DOHH2 (cell line): ENCODE measurements at regions not wholly inside any gene's neighbourhood (a gene's known extent, or its start where the extent isn't known, plus 50 kb on each side); places are given as distances from the start of the nearest gene placed in this dataset.

Source experiments
- H3F3A ChIP-seq: fragments of 200-600 bp; sonication (generic), shearing (Covaris generic); 2 replicates; pipeline ENCODE4 v1.6.0; 2016; ENCODE audit warnings: antibody characterized with exemption, mild to moderate bottlenecking; ENCODE audit not compliant: control insufficient read depth, insufficient read depth
- H3K27ac ChIP-seq: fragments of 200-600 bp; sonication (generic); 2 replicates; pipeline ENCODE4 v1.5.1; 2014; ENCODE audit warnings: low read depth, mild to moderate bottlenecking, low read length, moderate library complexity
- H3K27me3 ChIP-seq: fragments of 200-600 bp; sonication (generic); 2 replicates; pipeline ENCODE4 v1.6.1; 2014; ENCODE audit warnings: mild to moderate bottlenecking, low read length, mixed read lengths; ENCODE audit not compliant: control insufficient read depth
- H3K36me3 ChIP-seq: fragments of 200-600 bp; sonication (generic); 2 replicates; pipeline ENCODE4 v1.6.1; 2014; ENCODE audit warnings: mild to moderate bottlenecking, low read length, moderate library complexity, mixed read lengths; ENCODE audit not compliant: control insufficient read depth
- H3K4me1 ChIP-seq: fragments of 200-600 bp; sonication (generic); 2 replicates; pipeline ENCODE4 v1.6.1; 2014; ENCODE audit warnings: mild to moderate bottlenecking, low read length, mixed read lengths; ENCODE audit not compliant: control insufficient read depth
- H3K4me2 ChIP-seq: fragments of 200-600 bp; sonication (generic); 2 replicates; pipeline ENCODE4 v1.6.0; 2014; ENCODE audit warnings: mild to moderate bottlenecking, low read length, moderate library complexity
- H3K4me3 ChIP-seq: fragments of 200-600 bp; sonication (generic); 2 replicates; pipeline ENCODE4 v1.5.1; 2014; ENCODE audit warnings: mild to moderate bottlenecking, low read length, mixed read lengths
- H3K79me2 ChIP-seq: fragments of 200-600 bp; sonication (generic); 2 replicates; pipeline ENCODE4 v1.6.1; 2014; ENCODE audit warnings: mild to moderate bottlenecking, low read length, mixed read lengths; ENCODE audit not compliant: control insufficient read depth
- H3K9me2 ChIP-seq: fragments of 200-600 bp; sonication (generic); replicated peaks from 2 replicates; pipeline ENCODE4 v1.6.1; 2014; ENCODE audit warnings: mild to moderate bottlenecking, low read length, mixed read lengths; ENCODE audit not compliant: control insufficient read depth
- H3K9me3 ChIP-seq: fragments of 200-600 bp; sonication (generic); 2 replicates; pipeline ENCODE4 v1.6.1; 2014; ENCODE audit warnings: antibody characterized with exemption, low read length, mixed read lengths; ENCODE audit not compliant: control insufficient read depth, insufficient read depth
- H4K20me1 ChIP-seq: fragments of 200-600 bp; sonication (generic); 2 replicates; pipeline ENCODE4 v1.6.0; 2014; ENCODE audit warnings: low read depth, mild to moderate bottlenecking, antibody characterized with exemption, low read length, moderate library complexity; ENCODE audit not compliant: control insufficient read depth, insufficient read depth
- CTCF ChIP-seq: fragments of 200-600 bp; sonication (generic); IDR thresholded peaks from one replicate; pipeline ENCODE4 v1.5.1; 2014; ENCODE audit warnings: antibody characterized with exemption, mild to moderate bottlenecking, low read depth, low read length; ENCODE audit not compliant: poor library complexity, severe bottlenecking
- EZH2phosphoT487 ChIP-seq: fragments of 200-600 bp; sonication (generic); IDR thresholded peaks from 2 replicates; pipeline ENCODE4 v1.6.1; 2017; ENCODE audit warnings: borderline replicate concordance, mild to moderate bottlenecking, antibody characterized with exemption, low read length, moderate library complexity, mixed read lengths

GRCh38 chr6:92848459-92848858 is 570.9 kb downstream of the EPHA7 start:
- H3K79me2 ChIP-seq = no peaks in the 10 kb centered on the region
- H3K4me3 ChIP-seq = no peak overlapping the region
- no peak overlapping the region for H3K27ac ChIP-seq
- no peak for TF ChIP-seq CTCF
- TF ChIP-seq EZH2phosphoT487 = no peak
- no peaks in the 10 kb centered on the region for H3F3A ChIP-seq
- no peak overlapping the region for H3K4me2 ChIP-seq
- no peaks in the 10 kb centered on the region for H3K36me3 ChIP-seq
- no peaks in the 10 kb centered on the region for H3K9me2 ChIP-seq
- H3K9me3 ChIP-seq = no peaks in the 10 kb centered on the region
- no peaks in the 10 kb centered on the region for H3K27me3 ChIP-seq
- H3K4me1 ChIP-seq = no peaks in the 10 kb centered on the region
- no peaks in the 10 kb centered on the region for H4K20me1 ChIP-seq

GRCh38 chr6:92847988-92848387 is 571.4 kb downstream of the EPHA7 start:
- TF ChIP-seq CTCF (no peak), EZH2phosphoT487 (no peak)
- Histone ChIP-seq H3K27ac (no peak overlapping the region), H4K20me1 (no peaks in the 10 kb centered on the region), H3K9me2 (no peaks in the 10 kb centered on the region), H3K4me2 (no peak overlapping the region), H3F3A (no peaks in the 10 kb centered on the region), H3K36me3 (no peaks in the 10 kb centered on the region), H3K4me3 (no peak overlapping the region), H3K79me2 (no peaks in the 10 kb centered on the region), H3K9me3 (no peaks in the 10 kb centered on the region), H3K27me3 (no peaks in the 10 kb centered on the region), H3K4me1 (no peaks in the 10 kb centered on the region)

GRCh38 chr6:92840246-92840930 is 579.0 kb downstream of the EPHA7 start:
- no peaks in the 10 kb centered on the region for H3K27me3 ChIP-seq
- TF ChIP-seq CTCF (no peak), EZH2phosphoT487 (no peak)
- no peak overlapping the region for H3K27ac ChIP-seq
- no peaks in the 10 kb centered on the region for H3K9me2 ChIP-seq
- no peaks in the 10 kb centered on the region for H3K79me2 ChIP-seq
- H3K4me1 ChIP-seq = no peaks in the 10 kb centered on the region
- no peaks in the 10 kb centered on the region for H3K9me3 ChIP-seq
- H3F3A ChIP-seq = no peaks in the 10 kb centered on the region
- H3K4me3 ChIP-seq = no peak overlapping the region
- no peaks in the 10 kb centered on the region for H4K20me1 ChIP-seq
- no peak overlapping the region for H3K4me2 ChIP-seq
- H3K36me3 ChIP-seq = no peaks in the 10 kb centered on the region
